ENCODE measurements at regions not wholly inside any gene's neighbourhood (a gene's known extent, or its start where the extent isn't known, plus 50 kb on each side); places are given as distances from the start of the nearest gene placed in this dataset.

DNA sequence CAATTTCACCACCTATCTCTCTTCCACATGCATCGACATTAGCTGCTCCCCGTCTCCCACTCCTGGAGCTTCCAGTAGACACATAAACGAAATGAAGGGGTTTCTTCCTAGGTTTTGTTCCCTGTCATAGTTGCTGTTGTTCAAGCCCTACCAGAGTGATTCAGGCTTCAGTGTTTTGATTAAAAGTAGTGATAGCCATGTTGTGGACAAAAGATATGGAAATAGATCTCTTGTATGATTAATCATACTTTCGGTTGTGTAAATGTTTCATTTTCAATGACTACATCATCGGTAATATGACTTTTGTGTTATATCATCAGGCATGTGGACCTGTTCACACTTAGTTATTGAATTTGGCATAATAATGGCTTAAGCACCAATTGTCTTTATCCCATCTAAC, 96.5 kb upstream of the KLF3 start:
- no peak for DNase-seq

DNA sequence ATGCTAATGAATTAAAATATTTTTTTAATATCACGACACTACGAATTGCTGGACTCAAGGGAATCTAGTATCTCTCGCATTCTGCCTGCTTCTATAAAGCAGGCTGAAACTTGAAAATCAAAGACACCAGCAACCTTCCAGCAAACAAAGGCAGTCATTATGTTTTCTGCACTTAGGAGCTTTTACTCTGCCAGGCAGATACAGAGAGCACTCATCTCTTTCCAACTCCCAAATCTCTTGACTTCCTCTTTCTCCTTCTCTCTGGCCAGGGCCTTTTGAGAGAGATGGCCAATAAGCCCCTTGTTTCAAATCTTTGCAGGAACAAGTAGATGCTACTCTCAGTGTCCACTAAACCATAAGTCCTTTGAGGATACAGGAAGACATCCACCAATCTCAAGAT, 95.2 kb upstream of the KLF3 start:
- no peak for DNase-seq

DNA sequence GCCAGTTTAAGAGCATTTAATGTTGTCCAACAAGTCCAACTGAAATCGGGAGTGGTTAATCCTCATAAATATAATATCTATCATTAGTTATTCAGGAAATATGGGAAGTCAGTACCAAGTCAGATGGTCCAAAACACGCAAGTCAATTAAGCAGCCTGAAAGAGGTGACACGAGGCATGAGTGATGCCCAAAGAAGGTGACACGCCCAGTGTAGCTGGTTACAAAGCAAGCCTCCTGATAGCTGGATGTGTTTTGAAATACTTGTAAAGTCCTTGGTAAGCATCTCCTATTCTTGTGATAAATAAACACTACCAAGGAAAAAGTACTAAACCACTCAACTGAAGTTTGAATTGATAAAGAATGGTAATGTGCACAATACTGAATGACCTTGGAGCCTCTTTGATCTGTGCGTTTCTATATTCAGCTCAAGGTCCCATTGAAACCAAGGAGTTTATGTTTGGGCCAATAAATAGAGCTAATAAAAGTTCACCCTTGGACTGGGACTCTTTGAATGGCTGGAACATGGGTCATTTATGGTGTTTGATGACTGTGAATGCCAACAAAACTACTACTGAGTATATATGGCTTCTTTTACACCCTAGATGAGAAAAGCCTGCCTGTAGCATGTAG, 93.2 kb upstream of the KLF3 start:
- no peak for DNase-seq

DNA sequence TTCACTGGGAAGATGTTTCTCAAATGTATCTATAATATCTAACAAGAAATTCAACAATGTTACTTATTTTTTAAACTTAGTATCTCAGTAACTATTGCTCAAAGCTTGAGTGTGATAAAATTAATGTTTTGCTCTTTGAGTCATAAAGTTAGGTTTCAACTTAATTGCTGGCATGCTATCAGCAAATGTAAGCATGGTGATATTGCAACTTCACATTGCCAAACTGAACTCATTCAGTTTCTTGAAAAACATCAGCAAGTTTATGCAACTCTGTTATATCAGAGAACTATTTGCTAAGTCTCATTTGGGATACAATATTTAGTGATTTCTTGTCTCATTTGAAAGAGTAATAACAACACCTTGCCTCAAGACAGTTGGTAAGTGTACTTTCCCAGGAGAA, 91.2 kb upstream of the KLF3 start:
- no peak for DNase-seq

DNA sequence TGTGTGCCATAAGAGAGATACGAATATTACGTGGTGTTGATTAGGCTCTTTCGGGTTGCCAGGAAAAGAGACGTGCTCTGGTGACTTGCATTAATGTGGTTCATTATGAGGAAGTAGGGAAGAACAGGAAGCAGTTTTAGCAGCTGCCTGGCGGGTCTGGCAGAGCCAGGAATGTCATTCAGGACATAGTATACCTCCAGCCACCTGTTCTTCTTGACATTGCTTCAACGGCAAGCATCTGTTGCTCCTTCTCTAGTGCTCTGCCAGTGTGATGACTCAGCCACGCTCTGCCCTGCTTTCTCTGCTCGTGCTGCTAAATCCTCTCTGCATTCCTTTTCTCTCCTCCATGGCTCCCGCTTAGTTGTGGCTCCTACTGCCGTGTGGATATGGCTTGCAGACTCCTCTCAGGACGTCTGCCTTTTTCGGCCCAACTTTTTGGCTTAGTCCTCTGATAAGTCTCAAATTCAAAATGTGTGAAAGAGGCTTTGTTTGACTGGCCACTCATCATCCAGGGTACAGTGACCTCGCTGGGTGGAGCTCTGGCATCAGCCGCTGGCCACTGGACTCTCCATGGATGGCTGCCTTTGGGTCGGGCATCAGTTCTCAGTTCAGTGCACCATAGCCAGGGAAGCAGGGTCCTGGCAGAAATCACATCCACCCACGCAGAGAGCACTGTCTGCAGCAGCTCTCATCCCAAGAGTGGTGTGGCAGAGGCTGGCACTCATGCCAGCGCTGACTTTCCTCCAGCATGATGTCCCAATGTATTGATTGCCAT, 89.3 kb upstream of the KLF3 start:
- DNase-seq: no peak

- DNase-seq: no peak
Observed at GRCh38 chr4:38576767-38577166, 87.2 kb upstream of the KLF3 start.

DNA sequence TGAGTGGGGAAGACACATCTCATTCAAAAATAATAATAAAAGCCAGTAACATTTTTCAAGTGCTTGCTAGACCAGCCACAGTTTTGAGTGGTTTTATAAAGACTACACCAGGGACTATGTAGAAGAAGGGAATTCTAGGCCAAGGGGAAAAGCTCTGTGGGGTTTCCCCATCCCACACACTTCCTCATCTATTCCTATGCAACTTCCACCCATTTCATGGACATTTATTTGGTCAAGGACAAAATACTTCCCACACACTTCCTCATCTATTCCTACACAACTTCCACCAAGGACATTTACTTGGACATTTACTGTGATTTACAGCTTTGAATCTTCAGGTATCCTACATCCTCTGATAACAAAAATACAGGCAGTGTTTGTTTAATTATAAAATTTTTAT, 86.5 kb upstream of the KLF3 start:
- no peak for DNase-seq

- DNase-seq: no peak
Observed at GRCh38 chr4:38581426-38582106, 82.4 kb upstream of the KLF3 start.

DNA sequence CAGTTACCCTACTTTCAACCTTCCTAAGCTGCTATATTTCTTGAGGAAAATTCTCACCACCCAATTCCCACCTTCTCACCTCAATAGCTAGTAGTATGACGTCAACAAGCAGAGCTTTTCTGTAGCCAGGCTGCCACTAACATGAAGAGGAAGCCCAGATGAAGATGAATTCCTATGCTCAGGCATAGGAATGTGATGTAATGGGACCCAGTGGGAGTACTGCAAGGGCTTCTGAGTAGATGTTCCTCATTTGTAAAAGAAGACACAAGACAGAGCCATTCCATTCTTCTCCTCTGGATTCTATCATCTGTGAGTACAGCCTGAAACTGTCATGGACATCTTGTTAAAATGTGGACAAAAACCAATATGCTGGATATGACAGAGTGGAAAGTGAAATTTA, 81.6 kb upstream of the KLF3 start:
- no peak for DNase-seq

- DNase-seq: peak; percentile 41
Observed at GRCh38 chr4:38582889-38583470, 81.0 kb upstream of the KLF3 start.

DNA sequence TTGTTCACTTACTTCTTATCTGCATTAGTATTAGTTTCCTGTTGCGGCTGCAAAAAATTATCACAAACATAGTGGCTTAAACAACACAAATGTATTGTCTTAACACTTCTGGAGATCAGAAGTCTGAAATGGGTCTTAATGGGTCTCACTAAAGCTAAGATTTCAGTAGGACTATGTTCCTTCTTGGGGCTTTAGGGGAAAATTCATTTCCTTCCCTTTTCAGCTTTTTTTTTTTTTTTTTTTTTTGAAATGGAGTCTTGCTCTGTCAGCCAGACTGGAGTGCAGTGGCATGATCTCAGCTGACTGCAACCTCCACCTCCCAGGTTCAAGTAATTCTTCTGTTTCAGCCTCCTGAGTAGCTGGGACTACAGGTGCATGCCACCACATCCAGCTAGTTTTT, 78.1 kb upstream of the KLF3 start:
- no peak for DNase-seq

GRCh38 chr4:38587106-38587505, 76.9 kb upstream of the KLF3 start:
- no peak for DNase-seq

GRCh38 chr4:38590046-38590445, 74.0 kb upstream of the KLF3 start:
- DNase-seq: no peak

- no peak for DNase-seq
Observed at GRCh38 chr4:38591617-38592337, 72.2 kb upstream of the KLF3 start.

GRCh38 chr4:38598489-38598888, 65.5 kb upstream of the KLF3 start:
- no peak for DNase-seq

DNA sequence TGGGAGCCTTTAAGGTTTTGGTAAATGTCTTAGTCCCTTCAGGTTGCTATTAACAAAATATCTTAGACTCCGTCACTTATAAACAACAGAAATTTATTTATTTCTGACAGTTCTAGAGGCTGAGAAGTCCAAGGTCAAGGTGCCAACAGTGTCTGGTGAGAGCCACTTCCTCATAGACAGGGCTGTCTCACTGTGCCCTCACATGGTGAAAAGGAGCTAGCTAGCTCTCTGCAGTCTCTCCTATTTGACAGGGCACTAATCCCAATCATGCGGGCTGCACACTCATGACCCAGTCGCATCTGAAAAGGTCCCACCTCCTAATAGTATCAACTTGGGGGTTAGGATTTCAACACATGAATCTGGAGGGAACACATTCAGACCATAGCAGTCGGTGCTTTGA, 63.4 kb upstream of the KLF3 start:
- DNase-seq: no peak

- DNase-seq: no peak
Observed at GRCh38 chr4:38601244-38601915, 62.6 kb upstream of the KLF3 start.

DNA sequence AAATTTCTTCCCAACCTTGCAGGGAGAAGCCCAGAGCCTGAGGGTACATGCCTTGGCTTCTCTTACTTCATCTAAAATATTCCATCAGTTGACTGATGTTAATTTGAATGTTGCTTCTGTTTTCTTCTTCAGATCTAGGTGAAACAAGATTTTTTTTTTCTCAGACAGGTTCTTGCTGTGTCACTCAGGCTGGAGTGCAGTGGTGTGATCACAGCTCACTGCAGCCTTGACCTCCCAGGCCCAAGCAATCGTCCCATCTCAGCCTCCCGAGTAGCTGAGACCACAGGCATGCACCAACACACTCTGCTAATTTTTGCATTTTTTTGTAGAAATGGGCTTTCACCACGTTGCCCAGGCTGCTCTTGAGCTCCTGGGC, 62.1 kb upstream of the KLF3 start:
- no peak for DNase-seq

DNA sequence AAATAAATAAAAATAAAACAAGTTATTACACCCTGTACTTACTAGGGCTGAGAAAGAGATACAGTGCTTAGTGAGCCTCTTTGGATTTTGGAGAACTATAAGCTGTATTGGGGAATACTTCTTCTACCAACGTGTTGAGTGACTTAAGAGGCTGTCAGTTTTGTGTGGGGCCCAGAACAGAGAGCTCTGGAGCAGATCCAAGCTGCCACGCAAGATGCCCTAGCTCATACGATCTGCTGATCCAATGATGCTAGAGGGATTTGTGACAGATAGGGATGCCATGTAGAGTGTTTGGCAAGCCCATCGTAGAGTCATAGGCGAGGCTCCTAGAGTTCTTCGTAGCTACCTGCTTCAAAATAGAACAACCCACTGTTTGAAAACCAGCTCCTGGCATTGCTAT, 60.3 kb upstream of the KLF3 start:
- no peak for DNase-seq

DNA sequence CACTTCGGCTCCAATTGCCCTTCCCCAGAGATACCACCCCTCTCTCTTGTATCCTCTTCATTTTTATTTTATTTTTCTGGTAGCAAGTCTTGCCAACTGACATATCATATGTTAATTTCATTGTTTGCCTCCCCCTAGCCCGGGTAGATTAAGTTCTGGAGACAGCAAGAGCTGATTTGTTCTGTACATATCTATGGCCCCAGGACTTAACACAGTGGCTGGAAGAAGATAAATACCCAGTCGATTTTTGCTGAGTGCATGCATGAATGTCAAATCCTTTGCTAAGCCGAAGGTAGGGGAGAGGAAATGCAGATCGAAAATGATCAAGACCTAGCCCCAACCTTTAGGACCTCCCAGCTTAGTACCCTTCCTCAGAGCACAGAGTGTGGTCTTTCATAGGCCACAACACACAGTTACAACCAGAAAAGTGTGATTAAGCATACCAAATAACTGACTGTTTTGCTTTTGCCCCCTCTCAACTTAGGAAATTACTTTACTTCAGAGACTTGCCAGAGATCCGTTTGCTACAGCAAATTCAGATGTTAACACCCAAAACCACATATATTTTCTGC, 58.7 kb upstream of the KLF3 start:
- no peak for DNase-seq

GRCh38 chr4:38605753-38606586, 58.0 kb upstream of the KLF3 start:
- DNase-seq: no peak

- DNase-seq: no peak
Observed at GRCh38 chr4:38606587-38606905, 57.5 kb upstream of the KLF3 start.

Measured in activated naive CD4-positive, alpha-beta T cell treated with Interleukin-2 at 50 U/mL for 16 hours (primary cell).